ENCODE measurements at regions not wholly inside any gene's neighbourhood (a gene's known extent, or its start where the extent isn't known, plus 50 kb on each side); places are given as distances from the start of the nearest gene placed in this dataset.

- H3K9me3 ChIP-seq (replicated peaks; ENCODE audit: control insufficient read depth, insufficient read depth, low read length), result no peaks in the 10 kb centered on the region; the same call in 2 of the 3 replicates
- ChIA-PET POLR2A (no interaction called here), SMC1A (ENCODE audit: uncharacterized antibody, unreplicated experiment) (no interaction called here), CTCF (no interaction called here), RAD21 (ENCODE audit: unreplicated experiment) (interaction anchor here (0.6 kb wide), 1 partner anchor 310 kb away, joined by 3 read pairs; no protein-coding TSS in a partner anchor)
- no peak overlapping the region for H3K4me3 ChIP-seq
- H3K4me2 ChIP-seq (ENCODE audit: control insufficient read depth, insufficient read depth), result no peak overlapping the region
- no peaks in the 10 kb centered on the region for H3K27me3 ChIP-seq (replicated peaks in 1 of 2; ENCODE audit: control insufficient read depth in 2 of 2, insufficient read depth in 2 of 2, low read length in 1 of 2)
- no peak overlapping the region for H3K9ac ChIP-seq (ENCODE audit: control insufficient read depth, insufficient read depth, low read length)
- no peaks in the 10 kb centered on the region for H3K4me1 ChIP-seq (ENCODE audit: control insufficient read depth, insufficient read depth, low read length)
- DNase-seq (ENCODE audit: low read depth, low spot score), result no peak
- no peak overlapping the region for H3K27ac ChIP-seq (ENCODE audit: control insufficient read depth, insufficient read depth)
- no peaks in the 10 kb centered on the region for H3K36me3 ChIP-seq (ENCODE audit: control insufficient read depth in 2 of 2, insufficient read depth in 2 of 2, low read length in 1 of 2)
- no peaks in the 10 kb centered on the region for H4K20me1 ChIP-seq (ENCODE audit: control insufficient read depth, insufficient read depth)
- no TSS peak for BruUV-seq (replicated peaks)
- no peak for FAIRE-seq
- in situ Hi-C loops (cut with MboI), result no loop called here
- H3K79me2 ChIP-seq (ENCODE audit: control insufficient read depth, insufficient read depth, low read length), result no peaks in the 10 kb centered on the region
- H2AFZ ChIP-seq (ENCODE audit: control insufficient read depth, low read depth, low read length), result no peak overlapping the region
- no peak for ATAC-seq
- intact Hi-C loops (cut with micrococcal nuclease; ENCODE audit: unreplicated experiment), result no loop called here
- no peak for TF ChIP-seq NRF1 (conservative IDR thresholded peaks at IDR 0.05; ENCODE audit: low read depth, low read length)
- TF ChIP-seq ETV6 (conservative IDR thresholded peaks at IDR 0.05 in 1 of 2, IDR thresholded peaks at IDR 0.05 in 1 of 2; ENCODE audit: borderline replicate concordance in 1 of 2, low read depth in 1 of 2), result no peak
- no peak for TF ChIP-seq BRCA1 (IDR thresholded peaks at IDR 0.05; ENCODE audit: low read depth, low read length)
- no peak for TF ChIP-seq EP300 (IDR thresholded peaks at IDR 0.05; ENCODE audit: borderline replicate concordance in 1 of 2, control insufficient read depth in 1 of 2, low read depth in 2 of 2, low read length in 2 of 2)
Observed at GRCh38 chr14:87628129-87628528, 364.9 kb downstream of the GALC start.

GRCh38 chr14:87626266-87626665 lies 366.7 kb downstream of the GALC start:
- Histone ChIP-seq H3K27ac (ENCODE audit: control insufficient read depth, insufficient read depth) (no peak overlapping the region), H3K36me3 (ENCODE audit: control insufficient read depth in 2 of 2, insufficient read depth in 2 of 2, low read length in 1 of 2) (no peaks in the 10 kb centered on the region), H3K9ac (ENCODE audit: control insufficient read depth, insufficient read depth, low read length) (no peak overlapping the region), H3K4me2 (ENCODE audit: control insufficient read depth, insufficient read depth) (no peak overlapping the region), H3K27me3 (replicated peaks in 1 of 2; ENCODE audit: control insufficient read depth in 2 of 2, insufficient read depth in 2 of 2, low read length in 1 of 2) (no peaks in the 10 kb centered on the region), H3K79me2 (ENCODE audit: control insufficient read depth, insufficient read depth, low read length) (no peaks in the 10 kb centered on the region), H3K4me3 (no peak overlapping the region), H3K9me3 (replicated peaks; ENCODE audit: control insufficient read depth, insufficient read depth, low read length) (no peaks in the 10 kb centered on the region; the same call in 2 of the 3 replicates), H2AFZ (ENCODE audit: control insufficient read depth, low read depth, low read length) (no peak overlapping the region), H3K4me1 (ENCODE audit: control insufficient read depth, insufficient read depth, low read length) (no peaks in the 10 kb centered on the region), H4K20me1 (ENCODE audit: control insufficient read depth, insufficient read depth) (no peaks in the 10 kb centered on the region)
- ChIA-PET RAD21 (ENCODE audit: unreplicated experiment) (no interaction called here), POLR2A (no interaction called here), SMC1A (ENCODE audit: uncharacterized antibody, unreplicated experiment) (no interaction called here), CTCF (no interaction called here)
- intact Hi-C loops (cut with micrococcal nuclease; ENCODE audit: unreplicated experiment), result no loop called here
- ATAC-seq (no peak), DNase-seq (ENCODE audit: low read depth, low spot score) (no peak), FAIRE-seq (no peak)
- in situ Hi-C loops (cut with MboI), result no loop called here
- no TSS peak for BruUV-seq (replicated peaks)
- TF ChIP-seq RFX5 (IDR thresholded peaks at IDR 0.05; ENCODE audit: low read depth, low read length), result no peak
- TF ChIP-seq SMAD5 (IDR thresholded peaks at IDR 0.05; ENCODE audit: low read depth), result no peak
- TF ChIP-seq CREM (IDR thresholded peaks at IDR 0.05; ENCODE audit: low read depth), result no peak
- no peak for TF ChIP-seq CEBPZ (IDR thresholded peaks at IDR 0.05; ENCODE audit: low read depth, low read length)
- TF ChIP-seq ZBTB11 (CRISPR knock-in tag; IDR thresholded peaks at IDR 0.05), result no peak
- TF ChIP-seq IKZF2 (IDR thresholded peaks at IDR 0.05), result no peak
